Calu3 (cell line): ENCODE measurements at regions not wholly inside any gene's neighbourhood (a gene's known extent, or its start where the extent isn't known, plus 50 kb on each side); places are given as distances from the start of the nearest gene placed in this dataset.

Experiments used
- BruUV-seq: library from RNA; stranded (reverse); fragments of 400-500 nt; replicated peaks from 2 replicates; lab custom pipeline; 2021; lab: Mats Ljungman, UMichigan
- CTCF ChIA-PET: fragments of 300-600 bp; sonication (Branson Sonifier 250); formaldehyde crosslinking; loops from one replicate; lab custom pipeline; 2022; ENCODE audit warnings: antibody characterized with exemption; lab: Charles Lee
- DNase-seq: peaks from one replicate; pipeline ENCODE4 v3.0.0; 2022
- H3K27ac Mint-ChIP-seq: one replicate; pipeline ENCODE4 v1.8.0; 2022; ENCODE audit warnings: mixed read lengths; ENCODE audit not compliant: unreplicated experiment
- H3K27me3 Mint-ChIP-seq: one replicate; pipeline ENCODE4 v1.8.0; 2022; ENCODE audit warnings: mixed read lengths; ENCODE audit not compliant: unreplicated experiment
- H3K36me3 Mint-ChIP-seq: one replicate; pipeline ENCODE4 v1.8.0; 2022; ENCODE audit warnings: mild to moderate bottlenecking, moderate library complexity, mixed read lengths; ENCODE audit not compliant: insufficient read depth, unreplicated experiment
- H3K4me1 Mint-ChIP-seq: one replicate; pipeline ENCODE4 v1.8.0; 2022; ENCODE audit warnings: mild to moderate bottlenecking, low read depth, mixed read lengths; ENCODE audit not compliant: unreplicated experiment
- H3K4me3 Mint-ChIP-seq: one replicate; pipeline ENCODE4 v1.8.0; 2022; ENCODE audit warnings: mild to moderate bottlenecking, low read depth, moderate library complexity, mixed read lengths; ENCODE audit not compliant: unreplicated experiment
- H3K9me3 Mint-ChIP-seq: one replicate; pipeline ENCODE4 v1.8.0; 2022; ENCODE audit warnings: low read depth, mixed read lengths; ENCODE audit not compliant: unreplicated experiment
- intact Hi-C: fragments of 100-400 bp; cut with micrococcal nuclease; formaldehyde crosslinking; loops from one replicate; pipeline ENCODE4 v1.10.0; 2022; ENCODE audit not compliant: unreplicated experiment
- TF ChIP-seq, protein P1 (sequence below): fragments of 200-600 bp; IDR thresholded peaks from one replicate; pipeline ENCODE4 v1.8.0; 2022; ENCODE audit warnings: antibody characterized with exemption; ENCODE audit not compliant: unreplicated experiment

DNA sequence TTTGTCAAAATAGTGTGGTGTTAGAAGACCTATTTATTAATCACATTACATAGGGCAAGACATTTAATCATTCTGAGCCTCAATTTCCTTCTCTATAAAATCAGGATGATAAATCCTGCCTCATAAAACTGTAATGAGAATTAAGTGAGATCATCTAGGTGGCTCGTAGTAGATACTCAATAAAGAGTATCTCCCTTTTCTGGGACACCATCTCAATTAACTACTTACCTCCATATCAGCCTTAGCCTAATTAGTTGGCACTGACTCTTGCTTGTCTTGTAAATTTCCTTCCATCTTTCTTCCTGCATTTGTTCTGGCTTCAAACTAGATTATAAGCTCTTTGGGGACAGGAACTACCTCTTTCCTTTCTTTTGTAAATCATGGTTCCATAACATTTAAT is 102.6 kb upstream of the TNR start:
- TF ChIP-seq, protein P1, sequence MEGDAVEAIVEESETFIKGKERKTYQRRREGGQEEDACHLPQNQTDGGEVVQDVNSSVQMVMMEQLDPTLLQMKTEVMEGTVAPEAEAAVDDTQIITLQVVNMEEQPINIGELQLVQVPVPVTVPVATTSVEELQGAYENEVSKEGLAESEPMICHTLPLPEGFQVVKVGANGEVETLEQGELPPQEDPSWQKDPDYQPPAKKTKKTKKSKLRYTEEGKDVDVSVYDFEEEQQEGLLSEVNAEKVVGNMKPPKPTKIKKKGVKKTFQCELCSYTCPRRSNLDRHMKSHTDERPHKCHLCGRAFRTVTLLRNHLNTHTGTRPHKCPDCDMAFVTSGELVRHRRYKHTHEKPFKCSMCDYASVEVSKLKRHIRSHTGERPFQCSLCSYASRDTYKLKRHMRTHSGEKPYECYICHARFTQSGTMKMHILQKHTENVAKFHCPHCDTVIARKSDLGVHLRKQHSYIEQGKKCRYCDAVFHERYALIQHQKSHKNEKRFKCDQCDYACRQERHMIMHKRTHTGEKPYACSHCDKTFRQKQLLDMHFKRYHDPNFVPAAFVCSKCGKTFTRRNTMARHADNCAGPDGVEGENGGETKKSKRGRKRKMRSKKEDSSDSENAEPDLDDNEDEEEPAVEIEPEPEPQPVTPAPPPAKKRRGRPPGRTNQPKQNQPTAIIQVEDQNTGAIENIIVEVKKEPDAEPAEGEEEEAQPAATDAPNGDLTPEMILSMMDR: no peak
- BruUV-seq: no TSS peak
- H3K4me3 Mint-ChIP-seq: no peak overlapping the region
- CTCF ChIA-PET: no interaction called here
- H3K4me1 Mint-ChIP-seq: no peaks in the 10 kb centered on the region
- no peak for DNase-seq
- H3K36me3 Mint-ChIP-seq: no peaks in the 10 kb centered on the region
- no peak overlapping the region for H3K27ac Mint-ChIP-seq
- H3K9me3 Mint-ChIP-seq: no peaks in the 10 kb centered on the region
- peaks cover 78% of the 10 kb centered on the region for H3K27me3 Mint-ChIP-seq
- intact Hi-C loops: no loop called here

- peaks cover under 1% of the 10 kb centered on the region for H3K4me1 Mint-ChIP-seq
- BruUV-seq: no TSS peak
- no peak overlapping the region for H3K4me3 Mint-ChIP-seq
- no peaks in the 10 kb centered on the region for H3K9me3 Mint-ChIP-seq
- intact Hi-C loops: no loop called here
- H3K27ac Mint-ChIP-seq: no peak overlapping the region
- TF ChIP-seq, protein P1: no peak
- DNase-seq: no peak
- peaks cover 78% of the 10 kb centered on the region for H3K27me3 Mint-ChIP-seq
- no peaks in the 10 kb centered on the region for H3K36me3 Mint-ChIP-seq
- CTCF ChIA-PET: no interaction called here
Measured at GRCh38 chr1:175845338-175845737, 101.9 kb upstream of the TNR start.

DNA sequence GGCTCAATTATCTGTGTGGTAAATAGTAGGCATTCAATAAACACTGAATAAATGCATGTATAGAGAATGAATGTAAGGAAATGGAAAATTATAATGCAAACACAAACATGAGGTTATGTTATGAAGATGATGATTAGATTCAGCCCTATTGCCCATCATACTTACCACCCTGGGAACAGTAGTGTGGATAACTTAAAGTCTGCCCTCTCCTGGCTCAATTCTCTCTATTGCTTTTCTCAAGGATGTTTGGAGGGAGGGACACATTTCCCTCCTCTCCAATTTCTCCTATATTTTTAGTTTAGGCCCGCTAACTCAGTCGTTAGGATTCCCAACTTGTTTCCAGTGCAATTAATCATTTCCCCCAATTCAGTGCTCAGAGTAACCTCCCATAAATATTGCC is 101.5 kb upstream of the TNR start:
- CTCF ChIA-PET: no interaction called here
- H3K27me3 Mint-ChIP-seq: peaks cover 79% of the 10 kb centered on the region
- peaks cover 5% of the 10 kb centered on the region for H3K4me1 Mint-ChIP-seq
- TF ChIP-seq, protein P1: no peak
- no TSS peak for BruUV-seq
- H3K27ac Mint-ChIP-seq: no peak overlapping the region
- H3K4me3 Mint-ChIP-seq: no peak overlapping the region
- no peaks in the 10 kb centered on the region for H3K9me3 Mint-ChIP-seq
- no peaks in the 10 kb centered on the region for H3K36me3 Mint-ChIP-seq
- no peak for DNase-seq
- intact Hi-C loops: no loop called here

DNA sequence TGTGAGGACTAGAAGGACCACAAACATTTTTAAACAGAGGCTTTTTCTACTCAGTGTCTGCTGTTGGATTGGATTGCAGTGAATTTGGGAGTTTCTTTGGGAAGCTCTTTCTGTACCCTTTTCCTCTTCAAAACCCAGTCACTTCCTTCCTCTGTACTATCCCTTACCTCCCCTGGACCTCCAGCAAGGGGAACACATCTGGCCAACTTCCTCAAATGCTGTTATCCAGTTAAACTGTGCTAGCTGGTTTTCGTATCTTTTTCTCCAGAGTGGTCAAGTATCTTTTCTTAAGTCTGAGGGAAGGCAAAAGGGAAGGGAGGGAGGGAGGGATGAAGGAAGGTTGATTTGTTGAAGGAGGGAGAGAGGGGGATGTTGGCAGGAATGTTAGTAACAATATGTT is 99.2 kb upstream of the TNR start:
- no peak overlapping the region for H3K27ac Mint-ChIP-seq
- H3K9me3 Mint-ChIP-seq: no peaks in the 10 kb centered on the region
- H3K4me3 Mint-ChIP-seq: no peak overlapping the region
- H3K4me1 Mint-ChIP-seq: peaks cover 11% of the 10 kb centered on the region
- intact Hi-C loops: no loop called here
- DNase-seq: no peak
- CTCF ChIA-PET: no interaction called here
- BruUV-seq: no TSS peak
- TF ChIP-seq, protein P1: no peak
- H3K27me3 Mint-ChIP-seq: peaks cover 83% of the 10 kb centered on the region
- H3K36me3 Mint-ChIP-seq: no peaks in the 10 kb centered on the region
